ENCODE measurements at regions not wholly inside any gene's neighbourhood (a gene's known extent, or its start where the extent isn't known, plus 50 kb on each side); places are given as distances from the start of the nearest gene placed in this dataset.

DNA sequence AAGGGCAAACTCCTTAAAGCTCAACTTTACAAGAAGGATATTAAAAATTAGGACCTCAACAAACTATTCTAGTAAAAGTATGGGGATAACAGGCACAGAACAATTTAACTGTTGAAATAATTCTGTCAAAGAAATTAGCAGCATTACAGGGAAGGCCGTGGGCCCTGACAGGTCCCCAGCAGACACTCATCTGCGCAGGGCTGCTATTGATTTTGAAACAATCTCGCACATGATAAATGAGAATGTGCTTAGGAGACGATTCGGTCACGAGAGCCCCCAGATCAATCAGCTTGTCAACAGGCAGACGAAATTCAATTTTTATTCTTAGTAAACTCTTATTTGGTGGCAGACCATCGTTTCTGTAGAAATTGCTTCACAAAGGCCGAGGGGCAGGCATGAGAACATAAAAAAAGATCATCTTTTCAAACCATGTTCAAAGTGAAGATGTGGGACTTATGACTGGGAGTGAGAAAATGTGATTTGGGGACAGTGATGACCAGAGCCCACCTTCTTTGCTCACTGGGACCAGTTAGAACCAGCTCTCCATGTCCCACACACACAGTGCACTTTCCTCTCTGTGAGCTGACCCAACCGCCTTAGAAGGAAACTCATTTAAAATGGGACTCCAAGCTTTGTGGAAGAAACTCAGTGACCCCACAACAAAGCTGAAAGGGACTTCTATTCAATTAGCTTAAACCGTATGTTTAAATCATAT lies 654.5 kb downstream of the TOX3 start:
- DNase-seq = no peak

GRCh38 chr16:51888534-51888933 lies 658.4 kb downstream of the TOX3 start:
- no peak for DNase-seq

- no peak for DNase-seq
These were observed 658.9 kb downstream of the TOX3 start for GRCh38 chr16:51888016-51888415.

DNA sequence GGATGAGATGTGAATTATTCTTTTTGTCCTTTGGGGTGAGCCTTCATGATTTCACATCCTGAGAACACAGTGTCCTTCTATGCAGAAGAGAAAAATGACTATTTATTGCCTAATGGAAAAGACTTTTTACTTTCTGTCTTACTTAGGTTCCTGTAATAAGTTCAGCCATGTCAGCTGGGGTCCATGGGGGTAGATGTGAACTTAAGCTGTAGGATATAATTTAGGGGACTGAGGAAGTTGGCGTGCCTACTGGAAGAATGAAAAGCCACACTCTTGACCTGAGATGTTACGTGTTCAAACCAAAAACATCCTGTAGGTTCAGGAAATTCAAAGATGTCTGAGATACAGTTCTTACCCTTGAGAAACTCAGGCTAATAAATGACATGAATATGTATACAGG lies 660.5 kb downstream of the TOX3 start:
- no peak for DNase-seq

- no peak for DNase-seq
These were observed 662.2 kb downstream of the TOX3 start for GRCh38 chr16:51884773-51885172.

DNA sequence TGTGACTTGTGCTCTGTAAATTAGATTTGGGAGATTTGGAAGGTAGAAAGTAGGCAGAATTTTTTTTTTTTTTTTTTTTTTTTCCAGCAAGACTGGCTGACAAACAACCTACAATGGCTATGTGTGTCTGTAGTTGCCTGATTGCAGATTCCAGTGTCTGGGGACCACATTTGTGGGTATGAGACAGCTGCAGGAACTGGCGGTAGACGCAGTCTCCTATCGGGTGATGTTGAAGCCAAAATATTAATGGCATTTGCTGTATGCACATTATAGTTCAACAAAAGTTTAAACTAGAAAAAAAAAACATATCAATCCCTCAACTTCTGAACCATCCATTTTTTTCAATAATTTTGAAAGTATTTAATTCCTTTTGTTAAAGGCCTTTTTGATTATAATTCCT lies 665.2 kb downstream of the TOX3 start:
- no peak for DNase-seq

- no peak for DNase-seq
These were observed 666.2 kb downstream of the TOX3 start for GRCh38 chr16:51880776-51881175.

DNA sequence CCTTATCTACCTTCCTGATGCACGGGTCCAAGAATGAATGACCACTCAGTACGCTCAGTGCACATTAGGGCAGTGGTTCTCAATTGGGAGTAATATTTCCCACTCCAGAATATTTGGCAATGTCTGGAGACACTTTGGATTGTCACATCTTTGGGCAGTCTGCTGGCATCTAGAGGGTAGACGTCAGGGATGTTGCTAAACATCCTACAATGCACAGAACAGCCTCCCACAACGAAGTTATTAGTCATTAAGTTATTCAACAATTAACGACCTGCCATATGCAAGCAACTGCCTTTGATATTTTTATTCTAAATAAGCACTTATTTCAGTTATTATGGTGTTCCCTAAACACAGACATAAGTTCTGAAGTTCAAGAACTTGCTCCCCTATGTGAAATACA lies 669.3 kb downstream of the TOX3 start:
- DNase-seq = no peak

DNA sequence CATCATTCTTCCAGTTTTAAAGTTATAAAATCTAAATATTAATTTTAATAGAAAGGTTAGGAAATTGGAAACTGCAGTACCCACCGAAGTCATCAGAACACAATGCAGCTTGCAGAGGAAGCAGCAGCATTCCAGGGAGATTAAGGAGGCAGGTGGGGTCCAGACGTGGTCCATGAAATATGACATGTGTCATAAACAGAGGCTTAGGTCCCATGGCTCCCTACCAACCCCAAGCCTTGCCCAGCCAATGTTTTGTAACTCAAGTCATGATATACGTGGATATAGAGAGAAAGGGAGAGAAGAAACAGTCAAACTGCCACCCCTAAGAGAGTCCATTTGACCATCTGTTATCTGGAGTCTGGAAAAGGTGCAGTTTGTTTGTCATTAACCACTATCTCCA lies 670.0 kb downstream of the TOX3 start:
- DNase-seq = no peak

GRCh38 chr16:51876601-51876875 lies 670.4 kb downstream of the TOX3 start:
- DNase-seq = no peak

- DNase-seq = no peak
These were observed 670.9 kb downstream of the TOX3 start for GRCh38 chr16:51875834-51876600.

GRCh38 chr16:51872524-51872923 lies 674.4 kb downstream of the TOX3 start:
- DNase-seq = no peak

- no peak for DNase-seq
These were observed 676.6 kb downstream of the TOX3 start for GRCh38 chr16:51870296-51870854.

- no peak for DNase-seq
These were observed 677.8 kb downstream of the TOX3 start for GRCh38 chr16:51869176-51869575.

- no peak for DNase-seq
These were observed 678.3 kb downstream of the TOX3 start for GRCh38 chr16:51868631-51869030.

GRCh38 chr16:51867386-51868065 lies 679.4 kb downstream of the TOX3 start:
- DNase-seq = no peak

GRCh38 chr16:51864575-51864974 lies 682.4 kb downstream of the TOX3 start:
- no peak for DNase-seq

GRCh38 chr16:51854401-51854951 lies 692.5 kb downstream of the TOX3 start:
- no peak for DNase-seq

- no peak for DNase-seq
These were observed 693.4 kb downstream of the TOX3 start for GRCh38 chr16:51853586-51853985.

GRCh38 chr16:51852892-51853291 lies 694.1 kb downstream of the TOX3 start:
- DNase-seq = no peak

DNA sequence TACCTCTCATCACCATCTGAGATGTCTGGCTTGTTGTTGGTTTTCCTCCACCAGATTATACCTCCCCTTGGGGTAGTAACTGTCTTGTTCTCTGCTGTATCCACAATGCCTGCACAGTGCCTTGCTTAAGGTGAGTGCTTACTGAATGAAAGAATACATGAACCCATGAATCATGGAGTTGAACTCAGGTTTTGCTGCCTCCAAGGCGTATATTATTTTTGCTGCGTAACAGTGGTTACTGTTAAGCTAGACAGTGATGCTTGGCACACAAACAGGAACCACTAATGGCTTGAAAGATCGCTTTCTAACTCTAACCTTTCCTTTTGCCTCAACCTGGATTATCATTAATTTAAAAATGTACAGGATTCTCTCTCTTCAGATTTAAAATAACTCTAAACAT lies 695.8 kb downstream of the TOX3 start:
- DNase-seq = no peak

DNA sequence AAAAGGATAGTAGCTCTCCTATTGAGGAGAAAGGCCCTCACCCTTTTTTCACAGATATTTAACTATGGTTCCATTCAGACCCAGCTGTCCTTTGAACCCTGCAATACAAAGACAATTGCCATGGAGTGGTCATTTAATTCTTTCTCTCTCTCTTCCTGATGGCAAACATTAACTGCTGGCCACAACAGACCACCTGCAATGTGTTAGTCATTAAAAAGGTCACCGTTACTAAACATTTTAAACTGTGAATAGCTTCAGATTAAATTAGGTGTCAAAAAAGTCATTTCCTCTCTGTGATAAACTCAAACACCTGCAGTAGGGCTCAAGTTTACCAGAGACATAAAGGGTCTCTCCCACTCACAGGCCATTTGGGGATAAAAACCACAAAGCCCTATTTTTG lies 697.2 kb downstream of the TOX3 start:
- no peak for DNase-seq

DNA sequence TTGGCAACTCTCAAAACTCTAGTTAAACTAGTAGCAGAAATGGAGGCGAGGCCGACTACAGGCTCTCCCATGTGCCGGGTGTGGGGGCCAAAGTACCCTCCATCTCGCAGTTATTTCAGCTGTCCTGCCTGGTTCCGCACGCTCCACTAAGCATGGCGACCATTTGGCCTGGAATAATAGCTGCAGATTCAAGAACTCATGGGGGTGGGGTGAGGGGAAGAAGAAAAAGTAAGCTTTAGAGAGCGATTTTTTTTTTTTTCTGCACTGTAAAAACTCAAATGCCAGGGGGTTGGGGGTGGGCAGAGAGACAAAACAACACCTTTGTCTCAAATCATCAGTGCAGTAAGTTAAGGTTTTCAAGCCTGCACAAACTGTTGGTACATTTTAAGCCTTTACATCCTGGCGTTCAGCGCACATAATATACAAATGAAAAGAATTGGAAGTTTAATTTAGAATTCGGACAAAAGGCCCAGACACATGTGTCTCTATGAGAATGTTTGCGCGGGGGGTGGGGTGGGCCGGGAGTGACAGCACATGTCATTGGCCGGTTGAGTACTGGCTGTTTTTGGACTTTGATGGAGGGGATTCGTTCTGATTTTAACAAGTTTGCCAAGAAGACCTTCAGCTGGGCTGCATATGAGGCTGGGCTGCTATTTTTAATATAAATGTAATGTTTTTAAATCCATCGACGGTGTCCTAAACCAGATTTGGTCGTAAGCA lies 694.7 kb upstream of the SALL1 start:
- no peak for DNase-seq

Data from CD4-positive, alpha-beta T cell treated with Interleukin-10 for 1 hour (primary cell).